ENCODE measurements at regions not wholly inside any gene's neighbourhood (a gene's known extent, or its start where the extent isn't known, plus 50 kb on each side); places are given as distances from the start of the nearest gene placed in this dataset.
"Not testable (repeated sequence)": the region's sequence is repeated elsewhere in the genome, so short reads cannot be mapped to it uniquely, and the experiment has no call there.

DNA sequence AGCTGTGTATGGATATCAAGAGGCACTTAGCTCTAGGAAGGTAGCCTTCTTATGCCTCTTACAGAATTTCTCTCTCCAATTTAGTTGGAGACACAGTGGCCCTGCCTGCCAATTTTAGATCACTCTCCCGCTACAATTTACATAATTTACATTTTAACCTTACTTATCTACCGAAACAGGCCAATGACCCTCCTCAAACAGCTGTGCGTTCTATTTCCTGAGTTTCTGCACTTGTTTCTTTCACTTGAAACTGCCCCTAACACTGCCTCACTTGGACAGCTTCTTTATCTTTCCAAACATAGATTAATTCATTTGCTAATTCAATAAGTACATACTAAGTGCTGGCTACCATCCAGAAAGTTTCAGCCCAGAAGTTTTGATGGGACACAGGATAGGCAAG is 52.9 kb upstream of the HDDC2 start:
- no peak for DNase-seq

DNA sequence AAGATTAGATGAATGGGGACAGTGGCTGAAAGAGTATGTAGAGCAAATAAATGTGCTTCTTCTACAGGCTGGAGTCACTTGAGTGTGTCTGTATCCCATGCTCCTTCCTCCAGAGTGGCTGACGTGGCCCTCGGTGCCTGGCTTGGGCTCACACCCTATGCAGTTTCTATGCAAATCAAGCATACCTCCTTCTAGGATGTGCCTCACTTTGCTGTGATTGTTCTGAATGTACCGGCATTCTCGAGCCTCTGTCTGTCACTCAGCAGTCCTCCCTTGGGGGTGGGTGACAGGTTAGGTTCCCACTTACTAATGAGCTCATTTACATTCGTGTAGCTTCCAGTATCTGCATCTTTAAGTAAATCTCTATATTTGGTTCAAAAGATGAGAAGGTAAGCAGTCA is 55.1 kb upstream of the HDDC2 start:
- no peak for DNase-seq

- no peak for DNase-seq
Measured at GRCh38 chr6:125357515-125358256, 55.9 kb upstream of the HDDC2 start.

DNA sequence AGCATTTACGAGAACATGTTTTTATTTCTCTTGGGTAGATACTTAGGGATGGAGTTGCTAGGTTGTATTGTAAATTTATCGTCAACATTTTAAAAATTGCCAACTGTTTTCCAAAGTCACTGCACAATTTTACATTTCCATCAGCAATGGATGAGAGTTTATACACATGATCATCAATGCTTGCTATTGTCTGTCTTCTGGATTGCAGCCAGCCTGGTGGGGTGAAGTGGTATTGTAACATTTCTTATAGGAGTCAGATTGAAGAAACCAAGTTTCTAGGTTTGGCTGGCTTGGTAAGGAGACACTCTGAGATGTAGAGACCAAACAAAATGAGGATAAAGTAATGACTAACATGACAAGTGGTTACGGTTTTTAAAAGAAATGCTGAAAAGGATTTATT is 57.1 kb upstream of the HDDC2 start:
- no peak for DNase-seq

GRCh38 chr6:125361868-125362267 is 60.1 kb upstream of the HDDC2 start:
- DNase-seq = no peak

DNA sequence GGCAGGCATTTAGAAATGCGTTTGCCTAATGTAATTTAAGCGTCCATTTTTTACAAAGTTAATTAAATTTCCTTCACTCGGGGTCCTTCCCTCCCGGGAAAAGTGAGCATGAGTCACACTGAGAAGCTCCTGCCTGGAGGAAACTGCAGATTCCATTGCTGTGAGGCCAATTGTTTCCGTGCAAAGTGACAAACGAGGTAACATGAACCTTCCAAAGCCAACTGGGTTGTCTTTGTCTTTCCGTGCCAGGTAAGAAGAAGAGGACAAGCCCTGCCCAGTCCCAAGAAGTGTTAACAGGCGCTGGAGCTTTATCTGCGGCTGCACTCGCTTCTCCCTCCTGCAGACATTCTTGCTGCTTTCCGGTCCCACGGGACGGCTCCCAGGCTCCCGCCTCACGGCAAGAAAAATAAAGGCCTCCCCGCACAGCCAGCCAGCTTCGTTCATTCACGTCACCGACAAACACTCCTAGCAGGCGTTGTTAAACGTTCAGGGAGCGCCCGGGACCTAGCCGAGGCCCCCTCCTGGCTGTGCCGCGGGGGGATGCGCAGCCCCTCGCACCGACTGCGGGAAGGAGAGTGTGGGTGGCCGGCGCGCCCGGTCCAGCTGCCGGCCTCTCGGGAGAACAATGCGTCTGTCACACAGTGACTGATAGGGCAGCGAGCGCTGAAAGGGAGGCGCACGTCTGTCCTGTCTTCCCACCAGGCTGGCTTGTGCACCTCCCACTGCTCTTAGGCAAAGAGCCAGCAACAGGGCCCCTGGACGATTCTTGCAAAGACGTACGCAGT is 61.5 kb upstream of the HDDC2 start:
- DNase-seq = peak; percentile 3

DNA sequence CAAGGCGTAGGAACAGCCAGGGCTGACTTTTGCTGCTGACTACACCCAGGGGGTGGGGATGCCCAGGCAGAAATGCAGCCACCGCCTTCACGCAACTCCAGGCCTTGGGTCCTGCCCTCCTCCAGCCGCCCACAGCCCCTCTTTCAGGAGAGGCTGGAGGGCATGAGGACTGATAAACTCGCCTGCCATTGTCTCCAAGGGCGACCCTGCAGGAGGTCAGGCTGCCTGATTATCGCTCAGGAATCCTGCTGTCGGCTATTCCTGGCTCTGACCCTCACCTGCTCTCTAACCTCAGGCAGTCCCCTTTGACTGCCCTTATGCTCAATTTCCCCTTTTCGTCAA is 62.0 kb upstream of the HDDC2 start:
- DNase-seq = no peak

GRCh38 chr6:125365230-125365629 is 63.5 kb upstream of the HDDC2 start:
- no peak for DNase-seq

DNA sequence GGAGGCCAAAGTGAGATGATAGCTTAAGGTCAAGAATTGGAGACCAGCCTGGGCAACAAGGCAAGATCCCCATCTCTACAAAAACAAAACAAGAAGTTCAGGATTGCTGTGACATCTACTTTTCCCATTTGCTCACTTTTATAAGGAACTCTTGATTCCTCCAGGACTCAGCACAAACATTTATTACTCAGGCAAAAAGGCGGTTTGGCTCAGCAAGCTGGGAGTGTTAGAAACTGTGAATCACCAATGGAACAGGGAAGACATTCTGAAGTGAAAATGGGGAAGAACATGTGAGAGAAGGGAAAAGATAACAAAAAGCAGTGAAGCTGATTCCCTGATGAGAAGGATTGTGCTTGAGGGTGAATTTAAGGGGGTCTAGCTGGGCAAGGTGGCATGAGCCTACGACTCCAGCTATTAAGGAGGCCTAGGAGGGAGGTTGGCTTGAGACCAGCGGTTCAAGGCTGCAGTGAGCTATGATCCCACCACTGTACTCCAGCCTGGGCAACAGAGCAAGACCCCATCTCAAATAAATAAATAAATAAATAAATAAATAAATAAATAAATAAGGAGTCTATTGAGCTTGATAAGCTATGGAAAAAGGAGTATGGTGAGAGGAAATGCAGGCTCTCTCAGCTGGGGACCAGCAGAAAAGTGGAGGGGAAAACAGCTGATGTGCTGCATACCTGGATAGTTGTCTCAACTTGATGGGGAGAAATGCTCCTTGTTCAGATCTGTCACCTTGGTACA is 65.4 kb upstream of the HDDC2 start:
- DNase-seq = no peak

DNA sequence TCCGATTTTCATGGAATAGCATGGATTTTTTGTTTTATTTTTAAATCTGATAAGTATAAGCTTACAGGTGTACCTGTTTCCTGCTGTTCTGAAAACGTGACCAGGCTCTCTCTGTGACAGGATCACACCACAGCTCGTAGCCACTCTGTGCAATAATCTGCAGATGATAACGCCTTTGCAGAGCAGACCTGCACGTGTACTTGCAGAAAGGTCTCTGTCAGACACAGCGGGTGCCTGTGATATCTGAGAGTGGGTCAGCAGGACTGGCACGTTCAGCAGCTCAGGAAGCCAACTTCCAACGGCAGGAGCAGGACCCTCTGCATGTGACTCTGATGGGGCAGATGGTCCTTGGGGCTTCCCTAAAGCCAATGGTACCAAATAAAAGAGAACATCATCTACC is 68.6 kb upstream of the HDDC2 start:
- DNase-seq = no peak

- DNase-seq = no peak
Measured at GRCh38 chr6:125375013-125375412, 73.2 kb upstream of the HDDC2 start.

- no peak for DNase-seq
Measured at GRCh38 chr6:125375821-125376220, 74.1 kb upstream of the HDDC2 start.

- no peak for DNase-seq
Measured at GRCh38 chr6:125377621-125378020, 75.9 kb upstream of the HDDC2 start.

GRCh38 chr6:125379174-125379573 is 77.4 kb upstream of the HDDC2 start:
- no peak for DNase-seq

DNA sequence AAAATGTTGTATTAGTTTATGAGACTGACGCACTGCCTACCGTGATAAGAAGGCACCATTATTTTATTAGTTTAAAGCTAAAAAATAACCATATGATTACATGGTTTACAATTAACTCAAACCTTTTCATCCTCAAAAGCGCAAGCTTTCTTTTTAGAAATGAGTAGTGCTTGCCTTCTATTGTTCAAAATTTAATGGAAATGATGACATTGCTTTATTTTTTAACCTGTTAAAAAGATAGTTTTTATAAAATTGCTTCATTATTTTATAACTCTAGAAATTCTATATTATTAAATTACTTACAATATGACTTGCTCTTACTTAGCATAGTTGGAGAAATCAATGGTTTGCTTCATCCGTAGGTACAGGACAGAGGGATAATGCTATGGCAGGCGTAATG is 78.7 kb upstream of the HDDC2 start:
- no peak for DNase-seq

GRCh38 chr6:125386337-125386736 is 84.6 kb upstream of the HDDC2 start:
- not testable (repeated sequence) for DNase-seq

- no peak for DNase-seq
Measured at GRCh38 chr6:125392682-125393081, 90.9 kb upstream of the HDDC2 start.

- DNase-seq = peak; percentile 14
Measured at GRCh38 chr6:125393449-125393858, 91.7 kb upstream of the HDDC2 start.

- DNase-seq = no peak
Measured at GRCh38 chr6:125406741-125407140, 105.0 kb upstream of the HDDC2 start.

DNA sequence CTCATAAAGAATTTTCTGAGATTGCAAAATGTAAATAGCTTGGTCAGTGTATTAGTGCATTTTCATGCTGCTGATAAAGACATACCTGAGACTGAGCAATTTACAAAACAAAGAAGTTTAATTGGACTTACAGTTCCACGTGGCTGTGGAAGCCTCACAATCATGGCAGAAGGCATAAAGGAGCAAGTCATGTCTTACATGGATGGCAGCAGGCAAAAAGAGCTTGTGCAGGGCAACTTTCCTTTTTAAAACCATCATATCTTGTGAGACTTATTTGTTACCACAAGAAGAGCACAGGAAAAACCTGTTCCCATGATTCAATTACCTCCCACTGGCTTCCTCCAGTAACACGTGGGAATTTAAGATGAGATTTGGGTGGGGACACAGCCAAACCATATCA is 112.7 kb upstream of the HDDC2 start:
- DNase-seq = no peak

DNA sequence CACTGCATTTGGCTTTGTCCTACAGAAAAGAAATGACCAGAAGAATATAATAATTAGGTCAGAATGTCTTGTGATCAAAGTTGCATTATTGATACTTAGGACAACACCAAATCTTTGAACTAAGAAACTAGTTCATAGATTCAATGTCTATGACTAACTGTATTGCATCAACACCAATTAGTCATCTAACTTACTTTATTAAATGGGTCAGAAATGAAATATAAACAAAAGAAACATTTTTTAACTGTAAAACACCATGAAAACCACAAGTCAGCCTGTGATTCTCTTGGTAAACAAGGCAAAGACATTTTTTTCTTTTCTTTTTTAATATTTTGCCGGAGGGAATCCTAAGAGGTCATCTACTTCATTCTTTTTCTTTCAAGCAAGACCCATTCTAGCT is 114.1 kb upstream of the HDDC2 start:
- no peak for DNase-seq

- DNase-seq = no peak
Measured at GRCh38 chr6:125421836-125422235, 120.1 kb upstream of the HDDC2 start.

DNA sequence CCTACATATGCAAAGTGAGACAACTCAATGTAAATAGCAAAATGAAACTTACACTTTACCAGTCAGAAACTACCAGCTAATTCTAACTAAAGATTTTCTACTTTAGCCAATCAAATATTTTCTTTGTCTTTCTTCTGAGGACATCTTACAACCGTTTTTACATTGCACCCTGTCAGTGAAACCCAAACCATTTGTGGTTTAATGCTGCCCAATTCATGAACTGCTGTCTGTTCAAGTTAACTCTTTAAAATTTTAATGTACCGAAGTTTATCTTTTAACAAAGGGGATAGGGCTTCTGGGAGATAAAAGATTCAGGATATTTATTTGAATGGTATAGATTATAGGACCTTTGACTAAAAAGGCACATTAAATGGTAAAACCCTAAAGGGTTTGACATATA is 121.3 kb upstream of the HDDC2 start:
- DNase-seq = no peak

DNA sequence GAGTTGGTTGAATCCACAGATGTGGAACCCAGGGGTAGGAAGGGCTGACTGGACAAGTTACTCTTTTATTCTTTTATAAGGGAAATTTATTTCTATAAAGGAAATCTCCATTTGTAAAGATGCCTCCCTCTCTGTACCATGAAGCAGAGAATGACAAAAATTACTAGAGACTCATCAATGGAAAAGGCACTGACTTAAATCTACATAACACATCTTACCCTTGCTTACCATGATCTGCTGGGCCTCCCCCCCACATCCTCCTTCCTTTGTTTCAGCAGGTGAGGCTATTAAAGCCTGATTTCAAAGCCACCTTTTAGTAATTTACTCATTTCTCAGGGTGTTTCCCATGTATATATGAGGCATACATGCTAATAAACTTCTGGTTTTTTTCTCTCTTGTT is 130.2 kb upstream of the HDDC2 start:
- no peak for DNase-seq
